WTC11 (cell line): ENCODE measurements at regions not wholly inside any gene's neighbourhood (a gene's known extent, or its start where the extent isn't known, plus 50 kb on each side); places are given as distances from the start of the nearest gene placed in this dataset.

Source experiments
- ATAC-seq: fragments of 200-7000 bp; cut with Tn5 transposase; 2 replicates; pipeline ENCODE4 v1.10.0; 2021; ENCODE audit warnings: mild to moderate bottlenecking, moderate library complexity
- CTCF ChIA-PET: fragments of 300-600 bp; sonication (Branson Sonifier 250); formaldehyde crosslinking; loops from one replicate; lab custom pipeline; 2021; ENCODE audit warnings: antibody characterized with exemption; lab: Charles Lee
- POLR2A ChIA-PET: fragments of 350-600 bp; sonication (Branson Sonifier 250); formaldehyde crosslinking; loops from one replicate; lab custom pipeline; 2021; ENCODE audit warnings: antibody characterized with exemption; lab: Charles Lee
- DNase-seq: peaks from one replicate; pipeline ENCODE4 v3.0.0; 2021; ENCODE audit warnings: low spot score
- H3K27ac Mint-ChIP-seq: 2 replicates; pipeline ENCODE4 v1.8.0; 2021; ENCODE audit warnings: mixed read lengths
- H3K27me3 Mint-ChIP-seq: 2 replicates; pipeline ENCODE4 v1.8.0; 2021; ENCODE audit warnings: low read depth, mild to moderate bottlenecking, moderate library complexity, mixed read lengths
- H3K36me3 Mint-ChIP-seq: 2 replicates; pipeline ENCODE4 v1.8.0; 2021; ENCODE audit warnings: mixed read lengths
- H3K4me1 Mint-ChIP-seq: 2 replicates; pipeline ENCODE4 v1.8.0; 2022; ENCODE audit warnings: mixed read lengths
- H3K4me3 Mint-ChIP-seq: 2 replicates; pipeline ENCODE4 v1.8.0; 2021; ENCODE audit warnings: mild to moderate bottlenecking, moderate library complexity, mixed read lengths
- H3K9me3 Mint-ChIP-seq: 2 replicates; pipeline ENCODE4 v1.8.0; 2021; ENCODE audit warnings: mixed read lengths
- ATF1 ChIP-seq: sonication (generic); formaldehyde crosslinking; IDR thresholded peaks from 2 replicates; pipeline ENCODE4 v1.8.1; 2023; ENCODE audit warnings: mild to moderate bottlenecking, moderate library complexity, missing genetic modification reagents
- ATF2 ChIP-seq: sonication (generic); formaldehyde crosslinking; IDR thresholded peaks from 2 replicates; pipeline ENCODE4 v1.8.1; 2022; ENCODE audit warnings: low read depth, missing genetic modification reagents, borderline replicate concordance
- CBFB ChIP-seq: sonication (generic); formaldehyde crosslinking; IDR thresholded peaks from 2 replicates; pipeline ENCODE4 v1.8.1; 2022; ENCODE audit warnings: mild to moderate bottlenecking, low read depth, missing genetic modification reagents
- IRF2 ChIP-seq: sonication (generic); formaldehyde crosslinking; IDR thresholded peaks from 2 replicates; pipeline ENCODE4 v1.8.0; 2022; ENCODE audit warnings: low read depth, missing genetic modification reagents, borderline replicate concordance
- KAT7 ChIP-seq: sonication (generic); formaldehyde crosslinking; IDR thresholded peaks from 2 replicates; pipeline ENCODE4 v1.8.1; 2023; ENCODE audit warnings: missing genetic modification reagents, mild to moderate bottlenecking, borderline replicate concordance
- MAX ChIP-seq: sonication (generic); formaldehyde crosslinking; IDR thresholded peaks from 2 replicates; pipeline ENCODE4 v1.8.0; 2022; ENCODE audit warnings: mild to moderate bottlenecking, missing genetic modification reagents
- MLX ChIP-seq: sonication (generic); formaldehyde crosslinking; IDR thresholded peaks from 2 replicates; pipeline ENCODE4 v1.8.1; 2023; ENCODE audit warnings: mild to moderate bottlenecking, missing genetic modification reagents, moderate library complexity
- MXD4 ChIP-seq: fragments of 250-450 bp; sonication (Bioruptor Pico); IDR thresholded peaks from 2 replicates; pipeline ENCODE4 v1.8.0; 2021; ENCODE audit warnings: mild to moderate bottlenecking, moderate library complexity, borderline replicate concordance
- NFATC4 ChIP-seq: fragments of 250-450 bp; sonication (Bioruptor Pico); IDR thresholded peaks from 2 replicates; pipeline ENCODE4 v1.9.0; 2021; ENCODE audit warnings: mild to moderate bottlenecking
- NFYB ChIP-seq: sonication (generic); formaldehyde crosslinking; conservative IDR thresholded peaks from 2 replicates; pipeline ENCODE4 v1.8.0; 2022; ENCODE audit warnings: low read depth, missing genetic modification reagents
- NR1H2 ChIP-seq: sonication (generic); formaldehyde crosslinking; IDR thresholded peaks from 2 replicates; pipeline ENCODE4 v1.9.0; 2021; ENCODE audit warnings: mild to moderate bottlenecking, moderate library complexity, missing genetic modification reagents
- NR2C2 ChIP-seq: sonication (generic); formaldehyde crosslinking; IDR thresholded peaks from 2 replicates; pipeline ENCODE4 v1.8.0; 2022; ENCODE audit warnings: mild to moderate bottlenecking, missing genetic modification reagents
- NR3C1 ChIP-seq: sonication (generic); formaldehyde crosslinking; conservative IDR thresholded peaks from 2 replicates; pipeline ENCODE4 v1.8.1; 2023; ENCODE audit warnings: low read depth, mild to moderate bottlenecking, missing genetic modification reagents
- OVOL2 ChIP-seq: fragments of 250-450 bp; sonication (Bioruptor Pico); IDR thresholded peaks from 2 replicates; pipeline ENCODE4 v1.9.0; 2021; ENCODE audit warnings: mild to moderate bottlenecking, borderline replicate concordance
- PRDM15 ChIP-seq: sonication (generic); formaldehyde crosslinking; IDR thresholded peaks from 2 replicates; pipeline ENCODE4 v1.8.0; 2022; ENCODE audit warnings: missing genetic modification reagents
- TCF7 ChIP-seq: sonication (generic); formaldehyde crosslinking; IDR thresholded peaks from 2 replicates; pipeline ENCODE4 v1.8.0; 2022; ENCODE audit warnings: mild to moderate bottlenecking, low read depth, missing genetic modification reagents, moderate library complexity
- TEAD1 ChIP-seq: sonication (generic); formaldehyde crosslinking; IDR thresholded peaks from 2 replicates; pipeline ENCODE4 v1.8.0; 2022; ENCODE audit warnings: mild to moderate bottlenecking, missing genetic modification reagents
- USF1 ChIP-seq: sonication (generic); formaldehyde crosslinking; IDR thresholded peaks from 2 replicates; pipeline ENCODE4 v1.8.0; 2022; ENCODE audit warnings: mild to moderate bottlenecking, missing genetic modification reagents
- ZNF416 ChIP-seq: fragments of 250-450 bp; sonication (Bioruptor Pico); IDR thresholded peaks from 2 replicates; pipeline ENCODE4 v1.9.0; 2021; ENCODE audit warnings: mild to moderate bottlenecking, inconsistent platforms
- ZNF423 ChIP-seq: fragments of 250-450 bp; sonication (Bioruptor Pico); IDR thresholded peaks from 2 replicates; pipeline ENCODE4 v2.1.2; 2022; ENCODE audit warnings: mild to moderate bottlenecking, moderate library complexity
- ZNF671 ChIP-seq: fragments of 250-450 bp; sonication (Bioruptor Pico); IDR thresholded peaks from 2 replicates; pipeline ENCODE4 v1.8.0; 2021; ENCODE audit warnings: mild to moderate bottlenecking

- H3K27ac Mint-ChIP-seq: no peak overlapping the region
- H3K4me3 Mint-ChIP-seq: no peak overlapping the region
- DNase-seq: no peak
- ATAC-seq: no peak
- H3K9me3 Mint-ChIP-seq: no peaks in the 10 kb centered on the region
- peaks cover 2% of the 10 kb centered on the region; the same call in 1 of the 2 replicates for H3K4me1 Mint-ChIP-seq
- ChIA-PET POLR2A (no interaction called here), CTCF (no interaction called here)
- no peaks in the 10 kb centered on the region for H3K36me3 Mint-ChIP-seq
- no peak for TF ChIP-seq NFATC4 (CRISPR knock-in tag)
- no peak for TF ChIP-seq NFYB (CRISPR knock-in tag)
- TF ChIP-seq OVOL2: no peak
- TF ChIP-seq NR1H2 (CRISPR knock-in tag): no peak
- no peak for TF ChIP-seq ATF2 (CRISPR knock-in tag)
- no peak for TF ChIP-seq USF1
- no peak for TF ChIP-seq TEAD1 (CRISPR knock-in tag)
- TF ChIP-seq PRDM15 (CRISPR knock-in tag): no peak
- no peaks in the 10 kb centered on the region for H3K27me3 Mint-ChIP-seq
These were observed 1601.1 kb downstream of the SUCLG1 start for GRCh38 chr2:82857967-82858366.

- no peak for DNase-seq
These were observed 1605.8 kb downstream of the SUCLG1 start for GRCh38 chr2:82853299-82853698.

GRCh38 chr2:82852787-82853186 lies 1606.3 kb downstream of the SUCLG1 start:
- POLR2A ChIA-PET: no interaction called here

More at GRCh38 chr2:82853299-82853698, 1605.8 kb downstream of the SUCLG1 start:
- Mint-ChIP-seq H3K27ac (no peak overlapping the region), H3K4me1 (peaks cover 3% of the 10 kb centered on the region; the same call in 1 of the 2 replicates), H3K36me3 (no peaks in the 10 kb centered on the region), H3K4me3 (no peak overlapping the region), H3K27me3 (no peaks in the 10 kb centered on the region), H3K9me3 (no peaks in the 10 kb centered on the region)
- ChIA-PET CTCF (no interaction called here), POLR2A (no interaction called here)
- TF ChIP-seq MAX (CRISPR knock-in tag): no peak
- TF ChIP-seq TCF7 (CRISPR knock-in tag): no peak
- no peak for TF ChIP-seq ZNF671 (CRISPR knock-in tag)
- no peak for TF ChIP-seq ZNF416
- TF ChIP-seq MLX (CRISPR knock-in tag): no peak
- TF ChIP-seq NR2C2: no peak
- no peak for TF ChIP-seq NFYB (CRISPR knock-in tag)
- no peak for ATAC-seq

More at GRCh38 chr2:82852787-82853186, 1606.3 kb downstream of the SUCLG1 start:
- H3K36me3 Mint-ChIP-seq: no peaks in the 10 kb centered on the region
- no peaks in the 10 kb centered on the region for H3K27me3 Mint-ChIP-seq
- no peak overlapping the region for H3K4me3 Mint-ChIP-seq
- CTCF ChIA-PET: no interaction called here
- no peak for DNase-seq
- no peaks in the 10 kb centered on the region for H3K9me3 Mint-ChIP-seq
- H3K4me1 Mint-ChIP-seq: peaks cover 3% of the 10 kb centered on the region; the same call in 1 of the 2 replicates
- no peak for ATAC-seq
- no peak overlapping the region for H3K27ac Mint-ChIP-seq
- TF ChIP-seq MAX (CRISPR knock-in tag) (no peak), NFYB (CRISPR knock-in tag) (no peak), MXD4 (no peak), NR3C1 (no peak), IRF2 (CRISPR knock-in tag) (no peak), CBFB (CRISPR knock-in tag) (no peak), OVOL2 (no peak), TCF7 (CRISPR knock-in tag) (no peak), ATF1 (no peak), ZNF423 (CRISPR knock-in tag) (no peak), KAT7 (CRISPR knock-in tag) (no peak), PRDM15 (CRISPR knock-in tag) (no peak)
